Esophagus squamous epithelium (tissue), 5 donors: ENCODE measurements at regions not wholly inside any gene's neighbourhood (a gene's known extent, or its start where the extent isn't known, plus 50 kb on each side); places are given as distances from the start of the nearest gene placed in this dataset.
"Not testable (repeated sequence)": the region's sequence is repeated elsewhere in the genome, so short reads cannot be mapped to it uniquely, and the experiment has no call there.

Source experiments
- DNase-seq: peaks from one replicate; lab custom pipeline; 2025; lab: John Stamatoyannopoulos, UW
- H3K27ac ChIP-seq, 4 donors: fragments of 200-600 bp; sonication (generic); one replicate each; pipeline ENCODE4 v1.5.1; 2016 to 2019; ENCODE audit warnings: mild to moderate bottlenecking in 1 of 4
- H3K27me3 ChIP-seq, 4 donors: fragments of 200-600 bp; sonication (generic); 1 replicate in 3 of 4; 2 replicates in 1 of 4; pipeline versions ENCODE4 v1.5.1 to v1.6.0; 2017 to 2021; ENCODE audit warnings: antibody characterized with exemption in 1 of 4
- H3K36me3 ChIP-seq, 3 donors: fragments of 200-600 bp; sonication (generic); one replicate each; pipeline ENCODE4 v1.5.1; 2016 to 2019
- H3K4me1 ChIP-seq, 3 donors: fragments of 200-600 bp; sonication (generic); one replicate each; pipeline ENCODE4 v1.5.1; 2017 to 2019
- H3K4me3 ChIP-seq, 4 donors: fragments of 200-600 bp; sonication (generic); 1 replicate in 3 of 4; 2 replicates in 1 of 4; pipeline ENCODE4 v1.5.1; 2016 to 2019; ENCODE audit warnings: mild to moderate bottlenecking in 2 of 4, moderate library complexity in 1 of 4
- H3K9me3 ChIP-seq, 3 donors: fragments of 200-600 bp; sonication (generic); one replicate each; pipeline ENCODE4 v1.5.1; 2016 to 2019
- CTCF ChIP-seq, 6 experiments: fragments of 450-650 bp in 4 of 6; fragments of 200-600 bp in 2 of 6; sonication (generic) in 2 of 6; IDR thresholded peaks; one replicate each; pipeline ENCODE4 v1.5.1; 2016 to 2019; ENCODE audit warnings: antibody characterized with exemption in 6 of 6, mild to moderate bottlenecking in 4 of 6, moderate library complexity in 4 of 6
- POLR2A ChIP-seq, 4 donors: fragments of 450-650 bp; IDR thresholded peaks; one replicate each; pipeline ENCODE4 v1.6.1; 2017; ENCODE audit warnings: antibody characterized with exemption in 4 of 4, mild to moderate bottlenecking in 4 of 4, moderate library complexity in 3 of 4
- WGBS, 2 donors: methylation state at CpG; one replicate each; pipeline ENCODE4 v1.1.5; 2018; 5-methylcytosine and 5-hydroxymethylcytosine counted together
- intact Hi-C: fragments of 100-400 bp; cut with DNase I; formaldehyde crosslinking; loops from one replicate; pipeline ENCODE4 v1.15.0; 2022
- donor health status: DM: yes; HTN: yes; CAD: no.

- 83 to 84% methylated on average over 6 of the region's 6 CpGs for WGBS, 2 donors
- no peaks in the 10 kb centered on the region for H3K9me3 ChIP-seq
- no peak overlapping the region for H3K27ac ChIP-seq
- H3K4me1 ChIP-seq, result no peaks in the 10 kb centered on the region
- H3K27me3 ChIP-seq, result no peaks in the 10 kb centered on the region
- intact Hi-C loops, result no loop called here
- no peak overlapping the region for H3K4me3 ChIP-seq
- H3K36me3 ChIP-seq, result no peaks in the 10 kb centered on the region
- TF ChIP-seq POLR2A (IDR thresholded peaks at IDR 0.05) (no peak), CTCF (IDR thresholded peaks at IDR 0.05) (no peak)
- no peak for DNase-seq
Measured at GRCh38 chr2:145379934-145380333, 860.0 kb upstream of the ZEB2 start.

- Histone ChIP-seq H3K4me3 (no peak overlapping the region), H3K27ac (no peak overlapping the region), H3K4me1 (no peaks in the 10 kb centered on the region), H3K36me3 (no peaks in the 10 kb centered on the region), H3K27me3 (no peaks in the 10 kb centered on the region), H3K9me3 (no peaks in the 10 kb centered on the region)
- intact Hi-C loops, result no loop called here
- no peak for DNase-seq
- TF ChIP-seq POLR2A (IDR thresholded peaks at IDR 0.05) (no peak), CTCF (IDR thresholded peaks at IDR 0.05) (no peak)
Measured at GRCh38 chr2:145374165-145374564, 854.2 kb upstream of the ZEB2 start.

- WGBS, 2 donors, result 87 to 92% methylated on average over 3 of the region's 3 CpGs
- H3K27ac ChIP-seq, H3K4me3 ChIP-seq, H3K4me1 ChIP-seq, H3K27me3 ChIP-seq, H3K9me3 ChIP-seq, DNase-seq, H3K36me3 ChIP-seq, intact Hi-C loops: not testable (repeated sequence)
Measured at GRCh38 chr2:145367334-145367733, 847.4 kb upstream of the ZEB2 start.

GRCh38 chr2:145366341-145366740, 846.4 kb upstream of the ZEB2 start:
- no peak overlapping the region for H3K4me3 ChIP-seq
- H3K27ac ChIP-seq, result no peak overlapping the region
- H3K4me1 ChIP-seq, result no peaks in the 10 kb centered on the region
- no peak for DNase-seq
- intact Hi-C loops, result no loop called here
- no peak for TF ChIP-seq POLR2A (IDR thresholded peaks at IDR 0.05)
- TF ChIP-seq CTCF (IDR thresholded peaks at IDR 0.05), result no peak
- no peaks in the 10 kb centered on the region for H3K9me3 ChIP-seq
- no peaks in the 10 kb centered on the region for H3K27me3 ChIP-seq
- H3K36me3 ChIP-seq, result no peaks in the 10 kb centered on the region

- Histone ChIP-seq H3K27ac (no peak overlapping the region), H3K4me3 (no peak overlapping the region), H3K4me1 (no peaks in the 10 kb centered on the region), H3K27me3 (no peaks in the 10 kb centered on the region), H3K9me3 (no peaks in the 10 kb centered on the region), H3K36me3 (no peaks in the 10 kb centered on the region)
- no peak for DNase-seq
- intact Hi-C loops, result no loop called here
- WGBS, 2 donors, result 84 to 93% methylated on average over 7 of the region's 7 CpGs
- TF ChIP-seq POLR2A (IDR thresholded peaks at IDR 0.05), result no peak
Measured at GRCh38 chr2:145360129-145360790, 840.3 kb upstream of the ZEB2 start.

- no peaks in the 10 kb centered on the region for H3K36me3 ChIP-seq
- no peak overlapping the region for H3K27ac ChIP-seq
- WGBS, 2 donors, result 82 to 86% methylated on average over 3 of the region's 3 CpGs
- H3K4me1 ChIP-seq, result no peaks in the 10 kb centered on the region
- no peak for TF ChIP-seq CTCF (IDR thresholded peaks at IDR 0.05)
- no peak for TF ChIP-seq POLR2A (IDR thresholded peaks at IDR 0.05)
- intact Hi-C loops, result no loop called here
- H3K9me3 ChIP-seq, result no peaks in the 10 kb centered on the region
- H3K27me3 ChIP-seq, result no peaks in the 10 kb centered on the region
- H3K4me3 ChIP-seq, result no peak overlapping the region
- no peak for DNase-seq
Measured at GRCh38 chr2:145359561-145359960, 839.6 kb upstream of the ZEB2 start.
